H1 (cell line): ENCODE measurements at regions not wholly inside any gene's neighbourhood (a gene's known extent, or its start where the extent isn't known, plus 50 kb on each side); places are given as distances from the start of the nearest gene placed in this dataset.

ENCODE experiments used
- CTCF ChIA-PET: fragments of 300-600 bp; sonication (Branson Sonifier 250); formaldehyde crosslinking; loops from one replicate; lab custom pipeline; 2021; ENCODE audit not compliant: partially characterized antibody; lab: Charles Lee
- POLR2A ChIA-PET: fragments of 300-600 bp; sonication (Branson Sonifier 250); formaldehyde crosslinking; loops from one replicate; lab custom pipeline; 2021; ENCODE audit warnings: inconsistent platforms; ENCODE audit not compliant: partially characterized antibody; lab: Charles Lee
- DNase-seq, 2 experiments: peaks; one replicate each; pipeline versions ENCODE4 v3.0.0 to v3.0.0-alpha.2; 2010 to 2022; ENCODE audit warnings: low spot score in 2 of 2, low read depth in 1 of 2, mixed read lengths in 1 of 2
- FAIRE-seq: peaks from 2 replicates; lab custom pipeline; 2011; peaks lifted over from hg19 to GRCh38; lab: Jason Lieb, UNC
- H2AFZ ChIP-seq: 2 replicates; pipeline ENCODE4 v1.8.1; 2012; ENCODE audit warnings: low read length, inconsistent platforms
- H2AK5ac ChIP-seq: 2 replicates; pipeline ENCODE4 v1.6.1; 2013; ENCODE audit warnings: low read depth, low read length
- H2BK120ac ChIP-seq: replicated peaks from 2 replicates; pipeline ENCODE3; 2013; ENCODE audit warnings: low read depth, low read length, inconsistent platforms
- H2BK12ac ChIP-seq: 2 replicates; pipeline ENCODE4 v1.6.1; 2013; ENCODE audit warnings: low read depth, low read length
- H2BK15ac ChIP-seq: 2 replicates; pipeline ENCODE4 v1.6.1; 2013; ENCODE audit warnings: low read length
- H2BK20ac ChIP-seq: 2 replicates; pipeline ENCODE4 v1.6.1; 2013; ENCODE audit warnings: low read length
- H2BK5ac ChIP-seq: 2 replicates; pipeline ENCODE4 v1.6.1; 2013; ENCODE audit warnings: low read depth, low read length
- H3K14ac ChIP-seq: 2 replicates; pipeline ENCODE4 v1.6.1; 2013; ENCODE audit warnings: inconsistent platforms; ENCODE audit not compliant: insufficient read length
- H3K18ac ChIP-seq: 2 replicates; pipeline ENCODE4 v1.6.1; 2013; ENCODE audit warnings: low read length; ENCODE audit errors: extremely low read depth
- H3K23ac ChIP-seq: 2 replicates; pipeline ENCODE4 v1.6.1; 2013; ENCODE audit warnings: inconsistent platforms; ENCODE audit not compliant: insufficient read length
- H3K23me2 ChIP-seq: 2 replicates; pipeline ENCODE4 v1.6.1; 2013; ENCODE audit warnings: low read depth, low read length
- H3K27ac ChIP-seq: 2 replicates; pipeline ENCODE4 v1.6.1; 2011; ENCODE audit warnings: low read depth, low read length, inconsistent platforms
- H3K27me3 ChIP-seq, 4 experiments: replicated peaks in 1 of 4; 1 replicate in 1 of 4; 2 replicates in 3 of 4; pipeline versions ENCODE4 v1.6.1 to v1.8.1; 2011 to 2013; ENCODE audit warnings: low read length in 3 of 4, mild to moderate bottlenecking in 3 of 4, inconsistent platforms in 2 of 4, mixed read lengths in 2 of 4, moderate library complexity in 1 of 4; ENCODE audit not compliant: control insufficient read depth in 3 of 4, insufficient read depth in 3 of 4; ENCODE audit errors: extremely low read depth in 1 of 4
- H3K36me3 ChIP-seq, 4 experiments: 2 replicates each; pipeline versions ENCODE4 v1.6.1 to v1.8.1; 2011 to 2013; ENCODE audit warnings: mild to moderate bottlenecking in 4 of 4, low read length in 3 of 4, moderate library complexity in 2 of 4, control low read depth in 1 of 4, inconsistent platforms in 1 of 4; ENCODE audit not compliant: insufficient read depth in 4 of 4, control insufficient read depth in 2 of 4
- H3K4ac ChIP-seq: replicated peaks from 2 replicates; pipeline ENCODE3; 2013; ENCODE audit warnings: low read length, low read depth, mixed read lengths, inconsistent platforms; ENCODE audit not compliant: insufficient read length
- H3K4me1 ChIP-seq, 4 experiments: replicated peaks in 1 of 4; 1 replicate in 1 of 4; 2 replicates in 3 of 4; pipeline versions ENCODE4 v1.6.1 to v1.8.1; 2011 to 2013; ENCODE audit warnings: low read length in 3 of 4, inconsistent platforms in 2 of 4, mixed read lengths in 1 of 4; ENCODE audit not compliant: insufficient read depth in 4 of 4, control insufficient read depth in 3 of 4
- H3K4me2 ChIP-seq, 2 experiments: 2 replicates each; pipeline versions ENCODE4 v1.6.1 to v1.8.1; 2011 to 2013; ENCODE audit warnings: low read depth in 2 of 2, low read length in 2 of 2, control low read depth in 1 of 2, inconsistent platforms in 1 of 2, mild to moderate bottlenecking in 1 of 2; ENCODE audit not compliant: insufficient read depth in 1 of 2
- H3K4me3 ChIP-seq, 4 experiments: fragments of 200-600, 300-600 bp in 1 of 4; sonication (generic), shearing (Covaris generic), sonication (Bioruptor Twin) in 1 of 4; 2 replicates each; pipeline versions ENCODE4 v1.5.1 to v1.8.1; 2011 to 2016; ENCODE audit warnings: low read length in 4 of 4, low read depth in 3 of 4, control low read depth in 2 of 4, inconsistent platforms in 2 of 4, mild to moderate bottlenecking in 2 of 4, mixed read lengths in 1 of 4, moderate library complexity in 1 of 4; ENCODE audit not compliant: insufficient read depth in 2 of 4; ENCODE audit errors: extremely low read depth in 1 of 4
- H3K56ac ChIP-seq: replicated peaks from 2 replicates; pipeline ENCODE3; 2013; ENCODE audit warnings: low read depth, mild to moderate bottlenecking, mixed read lengths, low read length, inconsistent platforms; ENCODE audit not compliant: insufficient read length
- H3K79me1 ChIP-seq: 2 replicates; pipeline ENCODE4 v1.6.1; 2013; ENCODE audit warnings: low read depth, low read length, control low read depth
- H3K79me2 ChIP-seq, 2 experiments: 2 replicates each; pipeline versions ENCODE4 v1.6.1 to v1.8.1; 2012 to 2013; ENCODE audit warnings: low read length in 2 of 2, mild to moderate bottlenecking in 2 of 2, inconsistent platforms in 1 of 2; ENCODE audit not compliant: insufficient read depth in 2 of 2, control insufficient read depth in 1 of 2
- H3K9ac ChIP-seq, 4 experiments: replicated peaks in 1 of 4; 1 replicate in 1 of 4; 2 replicates in 3 of 4; pipeline versions ENCODE4 v1.6.1 to v1.8.1; 2011 to 2013; ENCODE audit warnings: low read depth in 3 of 4, low read length in 3 of 4, control low read depth in 2 of 4, mild to moderate bottlenecking in 2 of 4, moderate library complexity in 2 of 4, inconsistent platforms in 1 of 4; ENCODE audit errors: extremely low read depth in 1 of 4
- H3K9me3 ChIP-seq, 2 experiments: 2 replicates each; pipeline versions ENCODE4 v1.6.1 to v1.8.1; 2012 to 2013; ENCODE audit warnings: mild to moderate bottlenecking in 2 of 2, moderate library complexity in 2 of 2, control low read depth in 1 of 2, inconsistent platforms in 1 of 2, low read depth in 1 of 2, low read length in 1 of 2, mixed read lengths in 1 of 2; ENCODE audit not compliant: insufficient read depth in 2 of 2
- H4K20me1 ChIP-seq, 2 experiments: replicated peaks in 1 of 2; 2 replicates each; pipeline versions ENCODE3 to v1.8.1; 2011 to 2013; ENCODE audit warnings: inconsistent platforms in 2 of 2, low read length in 2 of 2, mild to moderate bottlenecking in 1 of 2; ENCODE audit not compliant: insufficient read depth in 2 of 2, control insufficient read depth in 1 of 2
- H4K5ac ChIP-seq: 2 replicates; pipeline ENCODE4 v1.6.1; 2013; ENCODE audit warnings: low read length, low read depth, mixed read lengths, inconsistent platforms; ENCODE audit not compliant: insufficient read length
- H4K8ac ChIP-seq: 2 replicates; pipeline ENCODE4 v1.8.0; 2013; ENCODE audit warnings: mild to moderate bottlenecking, moderate library complexity, low read length, inconsistent platforms; ENCODE audit not compliant: insufficient read depth; ENCODE audit errors: extremely low read depth
- H4K91ac ChIP-seq: replicated peaks from 2 replicates; pipeline ENCODE3; 2013; ENCODE audit warnings: low read length, mixed read lengths, inconsistent platforms; ENCODE audit not compliant: insufficient read length
- E2F6 ChIP-seq: IDR thresholded peaks from 2 replicates; pipeline ENCODE4 v1.6.1; 2012; ENCODE audit warnings: inconsistent platforms
- EGR1 ChIP-seq: IDR thresholded peaks from 2 replicates; pipeline ENCODE4 v1.6.1; 2011; ENCODE audit warnings: low read depth, low read length, borderline replicate concordance
- KDM4A ChIP-seq: IDR thresholded peaks from one replicate; pipeline ENCODE4 v1.7.1; 2012; ENCODE audit warnings: low read depth, mild to moderate bottlenecking, moderate library complexity, low read length, inconsistent platforms; ENCODE audit not compliant: severe bottlenecking
- KDM5A ChIP-seq: fragments of 200-600 bp; IDR thresholded peaks from 2 replicates; pipeline ENCODE4 v1.7.1; 2012; ENCODE audit warnings: mild to moderate bottlenecking, low read length, inconsistent platforms, mixed read lengths
- NANOG ChIP-seq: IDR thresholded peaks from 2 replicates; pipeline ENCODE4 v1.6.1; 2011; ENCODE audit warnings: low read length, low read depth, mild to moderate bottlenecking, inconsistent platforms; ENCODE audit not compliant: insufficient read depth, poor library complexity, severe bottlenecking
- NRF1 ChIP-seq: IDR thresholded peaks from 2 replicates; pipeline ENCODE4 v1.6.1; 2011; ENCODE audit warnings: mild to moderate bottlenecking, low read depth, low read length, improper control_type of control experiment
- RAD21 ChIP-seq, 2 experiments: IDR thresholded peaks in 1 of 2; conservative IDR thresholded peaks in 1 of 2; 2 replicates each; pipeline ENCODE4 v1.6.1; 2011; ENCODE audit warnings: low read depth in 2 of 2, low read length in 2 of 2, improper control_type of control experiment in 1 of 2, inconsistent platforms in 1 of 2, mild to moderate bottlenecking in 1 of 2, moderate library complexity in 1 of 2
- RXRA ChIP-seq: IDR thresholded peaks from 2 replicates; pipeline ENCODE4 v1.6.1; 2011; ENCODE audit warnings: low read depth, mild to moderate bottlenecking, low read length, moderate library complexity; ENCODE audit not compliant: insufficient read depth
- SP2 ChIP-seq: IDR thresholded peaks from 2 replicates; pipeline ENCODE4 v1.6.1; 2012; ENCODE audit warnings: mild to moderate bottlenecking, low read length, inconsistent platforms
- TBP ChIP-seq: IDR thresholded peaks from 2 replicates; pipeline ENCODE4 v1.6.1; 2011; ENCODE audit warnings: low read depth, low read length, improper control_type of control experiment
- YY1 ChIP-seq: IDR thresholded peaks from 2 replicates; pipeline ENCODE4 v1.6.1; 2011; ENCODE audit warnings: low read depth, mild to moderate bottlenecking, low read length
- WGBS, 2 experiments: shearing (Covaris generic) in 1 of 2; methylation state at CpG; one replicate each; pipeline versions ENCODE4 v1.1.6 to v1.1.7; 2013 to 2015; ENCODE audit warnings: low lambda C conversion rate in 2 of 2, mixed read lengths in 2 of 2, inconsistent platforms in 1 of 2, low coverage in 1 of 2, missing lambda C conversion rate in 1 of 2; ENCODE audit not compliant: insufficient replicate concordance in 2 of 2, insufficient coverage in 1 of 2, insufficient read length in 1 of 2; ENCODE audit errors: extremely low coverage in 1 of 2, missing lambda C conversion rate in 1 of 2; 5-methylcytosine and 5-hydroxymethylcytosine counted together

- Histone ChIP-seq H3K79me2 (no peaks in the 10 kb centered on the region), H3K56ac (no peak overlapping the region)
- no peak for TF ChIP-seq EGR1
- no peak for TF ChIP-seq NRF1
- TF ChIP-seq SP2: no peak
- TF ChIP-seq RAD21 (IDR thresholded peaks at IDR 0.05 in 1 of 2, conservative IDR thresholded peaks at IDR 0.05 in 1 of 2; ENCODE audit: low read depth in 2 of 2, low read length in 2 of 2): no peak
- no peak for TF ChIP-seq YY1
- TF ChIP-seq E2F6: no peak
- TF ChIP-seq TBP: no peak
- no peak for TF ChIP-seq KDM5A
- TF ChIP-seq NANOG: no peak
- TF ChIP-seq RXRA: no peak
- no peak for TF ChIP-seq KDM4A
- TF ChIP-seq, all 59 proteins: peak for 0
- 94% methylated on average over 3 of the region's 3 CpGs; no CpG with 5 or more reads in 1 of the 2 experiments for WGBS, 2 experiments
- H2BK5ac ChIP-seq: no peak overlapping the region
- no peak overlapping the region for H2BK15ac ChIP-seq
- ChIA-PET POLR2A (no interaction called here), CTCF (no interaction called here)
- no peak overlapping the region for H3K27ac ChIP-seq
- H3K4ac ChIP-seq: no peak overlapping the region
- no peak overlapping the region for H2BK120ac ChIP-seq
- H3K36me3 ChIP-seq: no peaks in the 10 kb centered on the region
- H2BK12ac ChIP-seq: no peak overlapping the region
- H3K14ac ChIP-seq: no peak overlapping the region
- no peak for DNase-seq
- no peak overlapping the region for H3K23ac ChIP-seq
- no peaks in the 10 kb centered on the region for H3K79me1 ChIP-seq
- no peak overlapping the region for H3K18ac ChIP-seq
- H3K4me2 ChIP-seq: no peak overlapping the region
- H3K4me3 ChIP-seq: no peak overlapping the region
- no peak overlapping the region for H4K8ac ChIP-seq
- no peak overlapping the region for H2AK5ac ChIP-seq
- H3K23me2 ChIP-seq: no peaks in the 10 kb centered on the region
- H4K5ac ChIP-seq: no peak overlapping the region
- FAIRE-seq: no peak
- H2AFZ ChIP-seq: no peak overlapping the region
- no peak overlapping the region for H2BK20ac ChIP-seq
- no peaks in the 10 kb centered on the region for H3K27me3 ChIP-seq
- H3K9ac ChIP-seq: no peak overlapping the region
- peaks cover 0 to 5% (median 2%) of the 10 kb centered on the region in 4 experiments; a peak in 3 of 7 replicates for H3K4me1 ChIP-seq
- H4K91ac ChIP-seq: no peak overlapping the region
- H3K9me3 ChIP-seq: no peaks in the 10 kb centered on the region
- no peaks in the 10 kb centered on the region for H4K20me1 ChIP-seq
Measured at GRCh38 chr16:26554030-26554429, 512.7 kb upstream of the C16orf82 start.
